SU-DHL-6 (cell line): ENCODE measurements at regions not wholly inside any gene's neighbourhood (a gene's known extent, or its start where the extent isn't known, plus 50 kb on each side); places are given as distances from the start of the nearest gene placed in this dataset.

Experiments used
- CTCF ChIP-seq: fragments of 200-600 bp; sonication (generic); IDR thresholded peaks from one replicate; pipeline ENCODE4 v1.5.1; 2017; ENCODE audit warnings: antibody characterized with exemption, mild to moderate bottlenecking, low read length, moderate library complexity; ENCODE audit not compliant: insufficient read depth, poor library complexity, severe bottlenecking
- EZH2phosphoT487 ChIP-seq: fragments of 200-600 bp; sonication (generic), shearing (Covaris generic); conservative IDR thresholded peaks from 2 replicates; pipeline ENCODE4 v1.6.1; 2018; ENCODE audit warnings: mild to moderate bottlenecking, antibody characterized with exemption, low read length, moderate library complexity, mixed read lengths

GRCh38 chr3:44011680-44012079, 230.0 kb upstream of the TOPAZ1 start:
- no peak for TF ChIP-seq CTCF
- no peak for TF ChIP-seq EZH2phosphoT487
